ENCODE measurements at regions not wholly inside any gene's neighbourhood (a gene's known extent, or its start where the extent isn't known, plus 50 kb on each side); places are given as distances from the start of the nearest gene placed in this dataset.

- TF ChIP-seq CTCF (IDR thresholded peaks at IDR 0.05) (no peak), POLR2AphosphoS5 (IDR thresholded peaks at IDR 0.05) (no peak), EP300 (IDR thresholded peaks at IDR 0.05) (no peak)
- Histone ChIP-seq H3K27ac (no peak overlapping the region), H3K27me3 (no peaks in the 10 kb centered on the region), H3K4me1 (peaks cover 0 to 8% (median 0%) of the 10 kb centered on the region in 4 donors), H3K4me3 (no peak overlapping the region), H3K36me3 (no peaks in the 10 kb centered on the region), H3K9me3 (no peaks in the 10 kb centered on the region)
- 86 to 96% (median 94%) methylated on average over 4 of the region's 4 CpGs for WGBS, 5 donors
- DNase-seq: no peak
- intact Hi-C loops (cut with DNase I; ENCODE audit: low total_unique reads): no loop called here
Observed at GRCh38 chr9:107567462-107567861, 77.9 kb upstream of the KLF4 start.

- peak in 1 of 2 donors; percentile 79 for DNase-seq
- H3K27ac ChIP-seq: no peak overlapping the region
- intact Hi-C loops (cut with DNase I; ENCODE audit: low total_unique reads): no loop called here
- peaks cover 0 to 8% (median 0%) of the 10 kb centered on the region in 4 donors for H3K4me1 ChIP-seq
- WGBS, 5 donors: 70 to 81% (median 75%) methylated on average over 6 of the region's 6 CpGs
- no peak overlapping the region for H3K4me3 ChIP-seq
- no peaks in the 10 kb centered on the region for H3K9me3 ChIP-seq
- TF ChIP-seq EP300 (IDR thresholded peaks at IDR 0.05) (no peak), CTCF (IDR thresholded peaks at IDR 0.05) (no peak), POLR2A (IDR thresholded peaks at IDR 0.05) (no peak), POLR2AphosphoS5 (IDR thresholded peaks at IDR 0.05) (no peak)
- H3K27me3 ChIP-seq: no peaks in the 10 kb centered on the region
- H3K36me3 ChIP-seq: no peaks in the 10 kb centered on the region
Observed at GRCh38 chr9:107566611-107567061, 77.1 kb upstream of the KLF4 start.

- Histone ChIP-seq H3K27me3 (no peaks in the 10 kb centered on the region), H3K4me1 (peaks cover 0 to 4% (median 0%) of the 10 kb centered on the region in 4 donors), H3K9me3 (no peaks in the 10 kb centered on the region), H3K36me3 (no peaks in the 10 kb centered on the region), H3K27ac (no peak overlapping the region), H3K4me3 (no peak overlapping the region)
- no peak for TF ChIP-seq POLR2AphosphoS5 (IDR thresholded peaks at IDR 0.05)
- TF ChIP-seq EP300 (IDR thresholded peaks at IDR 0.05): no peak
- TF ChIP-seq CTCF (IDR thresholded peaks at IDR 0.05): no peak
- TF ChIP-seq POLR2A (IDR thresholded peaks at IDR 0.05): no peak
- no peak for DNase-seq
- intact Hi-C loops (cut with DNase I; ENCODE audit: low total_unique reads): no loop called here
- WGBS, 5 donors: 87 to 95% (median 92%) methylated on average over 4 of the region's 4 CpGs
Observed at GRCh38 chr9:107562798-107563197, 73.2 kb upstream of the KLF4 start.

GRCh38 chr9:107559494-107560086 is 70.0 kb upstream of the KLF4 start:
- Histone ChIP-seq H3K9me3 (no peaks in the 10 kb centered on the region), H3K4me3 (no peak overlapping the region), H3K27me3 (no peaks in the 10 kb centered on the region), H3K4me1 (peaks cover 0 to 11% (median 0%) of the 10 kb centered on the region in 4 donors), H3K36me3 (no peaks in the 10 kb centered on the region), H3K27ac (no peak overlapping the region)
- DNase-seq: no peak
- WGBS, 5 donors: 71 to 76% (median 72%) methylated on average over 9 of the region's 9 CpGs
- intact Hi-C loops (cut with DNase I; ENCODE audit: low total_unique reads): no loop called here
- TF ChIP-seq POLR2A (IDR thresholded peaks at IDR 0.05) (no peak), POLR2AphosphoS5 (IDR thresholded peaks at IDR 0.05) (no peak), CTCF (IDR thresholded peaks at IDR 0.05) (no peak), EP300 (IDR thresholded peaks at IDR 0.05) (no peak)
